ENCODE measurements at regions not wholly inside any gene's neighbourhood (a gene's known extent, or its start where the extent isn't known, plus 50 kb on each side); places are given as distances from the start of the nearest gene placed in this dataset. TPM values are rescaled to one million over a fixed set of nuclear protein-coding genes. Genes with fewer than 3 reads are reported as not detected.

DNA sequence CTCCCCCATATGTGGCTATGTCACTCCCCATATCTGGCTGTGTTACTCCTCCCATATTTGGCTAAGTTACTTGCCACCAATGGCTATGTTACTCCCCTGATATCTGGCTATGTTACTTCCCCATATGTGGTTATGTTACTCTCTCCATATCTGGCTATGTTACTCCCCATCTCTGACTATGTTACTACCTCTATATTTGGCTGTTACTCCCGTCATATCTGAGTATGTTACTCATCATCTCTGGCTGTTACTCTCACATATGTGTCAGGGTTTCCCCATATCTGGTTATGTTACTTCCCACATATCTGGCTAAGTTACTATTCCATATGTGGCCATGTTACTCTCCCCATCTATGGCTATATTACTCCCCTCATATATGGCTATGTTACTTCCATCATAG is 50.3 kb upstream of the MAP10 start (continued):
- TF ChIP-seq, protein P1, sequence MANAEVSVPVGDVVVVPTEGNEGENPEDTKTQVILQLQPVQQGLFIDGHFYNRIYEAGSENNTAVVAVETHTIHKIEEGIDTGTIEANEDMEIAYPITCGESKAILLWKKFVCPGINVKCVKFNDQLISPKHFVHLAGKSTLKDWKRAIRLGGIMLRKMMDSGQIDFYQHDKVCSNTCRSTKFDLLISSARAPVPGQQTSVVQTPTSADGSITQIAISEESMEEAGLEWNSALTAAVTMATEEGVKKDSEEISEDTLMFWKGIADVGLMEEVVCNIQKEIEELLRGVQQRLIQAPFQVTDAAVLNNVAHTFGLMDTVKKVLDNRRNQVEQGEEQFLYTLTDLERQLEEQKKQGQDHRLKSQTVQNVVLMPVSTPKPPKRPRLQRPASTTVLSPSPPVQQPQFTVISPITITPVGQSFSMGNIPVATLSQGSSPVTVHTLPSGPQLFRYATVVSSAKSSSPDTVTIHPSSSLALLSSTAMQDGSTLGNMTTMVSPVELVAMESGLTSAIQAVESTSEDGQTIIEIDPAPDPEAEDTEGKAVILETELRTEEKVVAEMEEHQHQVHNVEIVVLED (CRISPR knock-in tag; IDR thresholded peaks at IDR 0.05) = no peak
- TF ChIP-seq CC2D1A (IDR thresholded peaks at IDR 0.05) = no peak

Small RNAs in the stretch of these regions (small RNA-seq; reads per million reads assigned to genes)
- gene RNU6-1211P = not detected
